Left lung (tissue), 4 donors: ENCODE measurements at regions not wholly inside any gene's neighbourhood (a gene's known extent, or its start where the extent isn't known, plus 50 kb on each side); places are given as distances from the start of the nearest gene placed in this dataset.

Source experiments
- ATAC-seq: fragments of 200-7000 bp; cut with Tn5 transposase; one replicate; pipeline ENCODE4 v1.9.1; 2020; ENCODE audit warnings: moderate library complexity
- DNase-seq, 4 donors: peaks; one replicate each; pipeline ENCODE4 v3.0.0-alpha.2; 2013 to 2020
- H3K27ac ChIP-seq, 2 donors: fragments of 200-600 bp; sonication (generic) in 1 of 2; one replicate each; pipeline versions ENCODE4 v1.5.0 to v1.8.0; 2020 to 2021
- H3K27me3 ChIP-seq, 2 donors: fragments of 200-600 bp; sonication (generic) in 1 of 2; one replicate each; pipeline versions ENCODE4 v1.5.0 to v1.8.0; 2020 to 2021
- H3K36me3 ChIP-seq, 2 donors: fragments of 200-600 bp; sonication (generic) in 1 of 2; one replicate each; pipeline versions ENCODE4 v1.5.0 to v1.8.0; 2020 to 2021
- H3K4me1 ChIP-seq, 2 donors: fragments of 200-600 bp; one replicate each; pipeline ENCODE4 v1.8.0; 2021
- H3K4me3 ChIP-seq, 2 donors: fragments of 200-600 bp; sonication (generic) in 1 of 2; one replicate each; pipeline versions ENCODE4 v1.5.0 to v1.8.0; 2020 to 2021; ENCODE audit warnings: mild to moderate bottlenecking in 1 of 2
- H3K9me3 ChIP-seq, 2 donors: fragments of 200-600 bp; sonication (generic) in 1 of 2; one replicate each; pipeline versions ENCODE4 v1.5.0 to v1.8.0; 2020 to 2021
- CTCF ChIP-seq, 2 donors: fragments of 200-600 bp; sonication (generic) in 1 of 2; IDR thresholded peaks; one replicate each; pipeline versions ENCODE4 v1.5.0 to v1.8.0; 2021; ENCODE audit warnings: antibody characterized with exemption in 2 of 2
- intact Hi-C, 2 donors: fragments of 100-400 bp; cut with DNase I; formaldehyde crosslinking; loops; one replicate each; pipeline versions ENCODE4 v1.11.2 to v1.14.2; 2022
- donor health status: DM: no; HTN: yes; CAD: no.
- donor health status: DM: no; HTN: no; CAD: no.

- ATAC-seq (no peak), DNase-seq (no peak)
- Histone ChIP-seq H3K9me3 (no peaks in the 10 kb centered on the region), H3K27me3 (no peaks in the 10 kb centered on the region), H3K36me3 (no peaks in the 10 kb centered on the region), H3K4me1 (no peaks in the 10 kb centered on the region), H3K27ac (no peak overlapping the region), H3K4me3 (no peak overlapping the region)
- intact Hi-C loops: no loop called here
- no peak for TF ChIP-seq CTCF (IDR thresholded peaks at IDR 0.05)
Measured at GRCh38 chr13:86976521-86977324, 694.4 kb upstream of the SLITRK5 start.

- ATAC-seq (no peak), DNase-seq (no peak)
- Histone ChIP-seq H3K4me3 (no peak overlapping the region), H3K27ac (no peak overlapping the region), H3K4me1 (no peaks in the 10 kb centered on the region), H3K27me3 (no peaks in the 10 kb centered on the region), H3K9me3 (no peaks in the 10 kb centered on the region), H3K36me3 (no peaks in the 10 kb centered on the region)
- TF ChIP-seq CTCF (IDR thresholded peaks at IDR 0.05): no peak
- intact Hi-C loops: no loop called here
Measured at GRCh38 chr13:86986448-86986847, 684.7 kb upstream of the SLITRK5 start.

- H3K27ac ChIP-seq: no peak overlapping the region
- no peaks in the 10 kb centered on the region for H3K36me3 ChIP-seq
- H3K9me3 ChIP-seq: peaks cover 0 to 4% of the 10 kb centered on the region in 2 donors
- no peaks in the 10 kb centered on the region for H3K4me1 ChIP-seq
- intact Hi-C loops: no loop called here
- no peak for DNase-seq
- ATAC-seq: no peak
- TF ChIP-seq CTCF (IDR thresholded peaks at IDR 0.05): no peak
- no peak overlapping the region for H3K4me3 ChIP-seq
- no peaks in the 10 kb centered on the region for H3K27me3 ChIP-seq
Measured at GRCh38 chr13:86992251-86992650, 678.9 kb upstream of the SLITRK5 start.

GRCh38 chr13:87003265-87003664 is 667.9 kb upstream of the SLITRK5 start:
- ATAC-seq: no peak
- Histone ChIP-seq H3K9me3 (peaks cover 0 to 11% of the 10 kb centered on the region in 2 donors), H3K27me3 (no peaks in the 10 kb centered on the region), H3K36me3 (no peaks in the 10 kb centered on the region), H3K4me3 (no peak overlapping the region), H3K4me1 (no peaks in the 10 kb centered on the region), H3K27ac (no peak overlapping the region)
- intact Hi-C loops: no loop called here
- no peak for TF ChIP-seq CTCF (IDR thresholded peaks at IDR 0.05)
- DNase-seq: no peak

- intact Hi-C loops: no loop called here
- Histone ChIP-seq H3K36me3 (no peaks in the 10 kb centered on the region), H3K4me3 (no peak overlapping the region), H3K27ac (no peak overlapping the region), H3K27me3 (no peaks in the 10 kb centered on the region), H3K9me3 (peaks cover 0 to 14% of the 10 kb centered on the region in 2 donors), H3K4me1 (no peaks in the 10 kb centered on the region)
- no peak for TF ChIP-seq CTCF (IDR thresholded peaks at IDR 0.05)
- DNase-seq (no peak), ATAC-seq (no peak)
Measured at GRCh38 chr13:87005511-87005910, 665.7 kb upstream of the SLITRK5 start.
